Endothelial cell of umbilical vein (primary cell): ENCODE measurements at regions not wholly inside any gene's neighbourhood (a gene's known extent, or its start where the extent isn't known, plus 50 kb on each side); places are given as distances from the start of the nearest gene placed in this dataset.
"Not testable (repeated sequence)": the region's sequence is repeated elsewhere in the genome, so short reads cannot be mapped to it uniquely, and the experiment has no call there.

ENCODE experiments used
- BruUV-seq: library from RNA; stranded (reverse); fragments of 400-500 nt; replicated peaks from 2 replicates; lab custom pipeline; 2021; lab: Mats Ljungman, UMichigan
- CTCF ChIA-PET: fragments of 300-600, 350-600 bp; sonication (Branson Sonifier 250); formaldehyde crosslinking; loops from one replicate; lab custom pipeline; 2021; ENCODE audit warnings: antibody characterized with exemption, inconsistent platforms; lab: Charles Lee
- POLR2A ChIA-PET: fragments of 300-600, 350-600 bp; sonication (Branson Sonifier 250); formaldehyde crosslinking; loops from one replicate; lab custom pipeline; 2021; ENCODE audit warnings: antibody characterized with exemption, inconsistent platforms; lab: Charles Lee
- DNase-seq: peaks from one replicate; pipeline ENCODE4 v3.0.0-alpha.2; 2011; ENCODE audit warnings: low read depth, low spot score
- FAIRE-seq: peaks from 2 replicates; lab custom pipeline; 2011; peaks lifted over from hg19 to GRCh38; lab: Jason Lieb, UNC
- H2AFZ ChIP-seq: 2 replicates; pipeline ENCODE4 v1.6.0; 2012; ENCODE audit warnings: low read depth, low read length, control low read depth, inconsistent platforms
- H3K27ac ChIP-seq: 2 replicates; pipeline ENCODE4 v1.5.1; 2011; ENCODE audit warnings: low read depth, mild to moderate bottlenecking, control low read depth, low read length, moderate library complexity; ENCODE audit not compliant: insufficient read depth
- H3K27me3 ChIP-seq, 2 experiments: 2 replicates each; pipeline versions ENCODE4 v1.6.0 to v1.6.1; 2011; ENCODE audit warnings: low read length in 2 of 2, mixed read lengths in 1 of 2; ENCODE audit not compliant: control insufficient read depth in 2 of 2, insufficient read depth in 2 of 2
- H3K36me3 ChIP-seq, 2 experiments: 2 replicates in 1 of 2; 3 replicates in 1 of 2; pipeline ENCODE4 v1.5.1; 2011; ENCODE audit warnings: low read length in 2 of 2, mild to moderate bottlenecking in 1 of 2, moderate library complexity in 1 of 2; ENCODE audit not compliant: control insufficient read depth in 2 of 2, insufficient read depth in 2 of 2; ENCODE audit errors: extremely low read depth in 1 of 2
- H3K4me1 ChIP-seq: 3 replicates; pipeline ENCODE4 v1.5.1; 2011; ENCODE audit warnings: mild to moderate bottlenecking, low read length; ENCODE audit not compliant: control insufficient read depth, insufficient read depth; ENCODE audit errors: extremely low read depth
- H3K4me2 ChIP-seq: 2 replicates; pipeline ENCODE4 v1.6.1; 2011; ENCODE audit warnings: low read length, control low read depth, mixed read lengths; ENCODE audit not compliant: insufficient read depth
- H3K4me3 ChIP-seq, 3 experiments: fragments of 200-600 bp in 1 of 3; sonication (generic), shearing (Covaris generic) in 1 of 3; replicated peaks in 1 of 3; 2 replicates each; pipeline ENCODE4 v1.5.1; 2011 to 2016; ENCODE audit warnings: control low read depth in 3 of 3, low read length in 3 of 3, mild to moderate bottlenecking in 2 of 3, inconsistent platforms in 1 of 3, low read depth in 1 of 3, moderate library complexity in 1 of 3; ENCODE audit not compliant: insufficient read depth in 1 of 3
- H3K79me2 ChIP-seq: 2 replicates; pipeline ENCODE4 v1.6.0; 2012; ENCODE audit warnings: low read length, inconsistent platforms; ENCODE audit not compliant: control insufficient read depth, insufficient read depth
- H3K9ac ChIP-seq: replicated peaks from 2 replicates; pipeline ENCODE3; 2011; ENCODE audit warnings: low read length, control low read depth; ENCODE audit not compliant: insufficient read depth; ENCODE audit errors: extremely low read depth
- H3K9me1 ChIP-seq: replicated peaks from 3 replicates; pipeline ENCODE4 v1.6.0; 2011; ENCODE audit warnings: mild to moderate bottlenecking, low read length; ENCODE audit not compliant: control insufficient read depth, insufficient read depth; ENCODE audit errors: extremely low read depth
- H3K9me3 ChIP-seq: replicated peaks from 2 replicates; pipeline ENCODE4 v1.5.1; 2012; ENCODE audit warnings: low read length, inconsistent platforms; ENCODE audit not compliant: control insufficient read depth, insufficient read depth
- H4K20me1 ChIP-seq: replicated peaks from 2 replicates; pipeline ENCODE3; 2011; ENCODE audit warnings: mild to moderate bottlenecking, low read length; ENCODE audit not compliant: control insufficient read depth, insufficient read depth; ENCODE audit errors: extremely low read depth
- EZH2 ChIP-seq: IDR thresholded peaks from 2 replicates; pipeline ENCODE4 v1.6.1; 2012; ENCODE audit warnings: borderline replicate concordance, low read depth, mild to moderate bottlenecking, moderate library complexity, low read length, inconsistent platforms; ENCODE audit not compliant: severe bottlenecking
- FOS ChIP-seq: IDR thresholded peaks from 2 replicates; pipeline ENCODE4 v1.6.1; 2011; ENCODE audit warnings: mild to moderate bottlenecking, low read length, moderate library complexity, borderline replicate concordance; ENCODE audit not compliant: insufficient read depth
- GATA2 ChIP-seq: IDR thresholded peaks from 2 replicates; pipeline ENCODE4 v1.7.0; 2011; ENCODE audit warnings: low read depth, mild to moderate bottlenecking, moderate library complexity, mixed read lengths, low read length; ENCODE audit not compliant: insufficient read length, insufficient read depth
- JUN ChIP-seq: IDR thresholded peaks from 2 replicates; pipeline ENCODE4 v1.6.1; 2011; ENCODE audit warnings: borderline replicate concordance, low read depth; ENCODE audit not compliant: insufficient read length, insufficient read depth
- MYC ChIP-seq: IDR thresholded peaks from one replicate; pipeline ENCODE4 v1.6.1; 2011; ENCODE audit warnings: mild to moderate bottlenecking, low read depth, low read length
- POLR2A ChIP-seq: IDR thresholded peaks from 2 replicates; pipeline ENCODE4 v1.6.1; 2012; ENCODE audit warnings: low read depth, mild to moderate bottlenecking, control low read depth, low read length
- POLR2AphosphoS5 ChIP-seq: IDR thresholded peaks from 2 replicates; pipeline ENCODE4 v1.6.1; 2012; ENCODE audit warnings: low read depth, mild to moderate bottlenecking, control low read depth, low read length, moderate library complexity; ENCODE audit not compliant: insufficient read depth
- dilution Hi-C: fragments of 300-500 bp; cut with MboI; formaldehyde crosslinking; loops from one replicate; pipeline ENCODE4 v1.15.0; 2019; ENCODE audit warnings: low sequenced_read_pairs; ENCODE audit not compliant: extremely low pct_ligation_motif_present
- intact Hi-C: fragments of 100-400 bp; cut with micrococcal nuclease; formaldehyde crosslinking; loops from one replicate; pipeline ENCODE4 v1.10.0; 2022
- TF ChIP-seq, protein P1 (sequence below), 2 donors: IDR thresholded peaks; 1 replicate in 1 of 2; 2 replicates in 1 of 2; pipeline ENCODE4 v1.5.1; 2011; ENCODE audit warnings: low read length in 2 of 2, mild to moderate bottlenecking in 2 of 2, moderate library complexity in 2 of 2, control low read depth in 1 of 2, inconsistent platforms in 1 of 2, low read depth in 1 of 2; ENCODE audit not compliant: insufficient read depth in 1 of 2; ENCODE audit errors: extremely low read depth in 1 of 2
- TF ChIP-seq, protein P2 (sequence below): IDR thresholded peaks from 2 replicates; pipeline ENCODE4 v1.6.1; 2011; ENCODE audit not compliant: insufficient read depth, insufficient read length

DNA sequence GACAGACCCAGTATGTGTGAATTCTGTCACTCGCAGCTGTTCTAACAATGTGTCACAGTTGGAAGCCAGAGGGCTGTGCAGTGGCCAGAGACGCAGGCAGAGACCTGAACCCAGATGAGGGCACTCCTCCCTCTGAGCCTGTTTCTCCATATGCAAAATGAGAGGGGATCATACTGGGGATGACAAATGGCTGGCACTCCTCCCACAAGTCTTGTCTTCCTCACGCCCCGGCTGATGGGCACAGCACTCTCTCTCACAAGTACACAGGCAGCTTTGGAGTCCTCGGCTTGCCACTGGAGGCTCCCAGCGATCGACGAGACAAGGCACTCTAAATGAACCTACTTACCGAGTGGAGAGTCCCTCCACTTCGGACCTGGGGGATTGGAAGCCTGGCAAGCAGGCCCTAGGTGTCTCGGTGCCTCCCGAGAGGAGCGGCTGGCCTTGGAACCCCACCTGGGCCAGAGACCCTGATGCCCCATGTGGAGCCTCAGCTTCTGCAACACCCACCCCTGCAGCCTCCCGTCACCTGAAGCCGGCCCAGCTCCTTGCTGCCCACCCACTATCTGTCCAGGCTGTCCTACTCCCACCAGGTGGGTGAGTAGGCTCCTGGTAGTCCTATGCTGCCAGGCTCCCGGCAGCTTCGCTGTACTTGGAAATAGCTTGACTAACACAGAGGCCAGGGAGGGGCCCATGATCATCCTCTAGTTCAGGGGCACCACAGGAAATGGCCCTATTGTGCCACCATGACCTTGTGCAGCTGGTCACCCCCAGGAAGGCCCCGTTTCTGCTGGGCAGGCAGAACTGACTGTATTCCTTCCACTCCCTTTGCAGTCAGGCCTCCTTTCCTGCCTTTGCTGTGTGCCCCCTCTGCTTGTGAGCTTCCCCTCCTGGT lies 65.0 kb upstream of the IQSEC1 start:
- CTCF ChIA-PET = no interaction called here
- Histone ChIP-seq H3K27me3 (no peaks in the 10 kb centered on the region), H3K9me1 (no peaks in the 10 kb centered on the region), H3K79me2 (no peaks in the 10 kb centered on the region), H3K9ac (no peak overlapping the region), H3K4me3 (no peak overlapping the region), H4K20me1 (no peaks in the 10 kb centered on the region), H3K4me2 (no peak overlapping the region), H2AFZ (no peak overlapping the region), H3K4me1 (no peaks in the 10 kb centered on the region), H3K36me3 (no peaks in the 10 kb centered on the region), H3K9me3 (no peaks in the 10 kb centered on the region), H3K27ac (no peak overlapping the region)
- BruUV-seq = no TSS peak
- POLR2A ChIA-PET = no interaction called here
- TF ChIP-seq GATA2 (no peak), MYC (no peak), JUN (no peak), EZH2 (no peak), POLR2A (no peak), POLR2AphosphoS5 (no peak), FOS (no peak)
- TF ChIP-seq, protein P1, sequence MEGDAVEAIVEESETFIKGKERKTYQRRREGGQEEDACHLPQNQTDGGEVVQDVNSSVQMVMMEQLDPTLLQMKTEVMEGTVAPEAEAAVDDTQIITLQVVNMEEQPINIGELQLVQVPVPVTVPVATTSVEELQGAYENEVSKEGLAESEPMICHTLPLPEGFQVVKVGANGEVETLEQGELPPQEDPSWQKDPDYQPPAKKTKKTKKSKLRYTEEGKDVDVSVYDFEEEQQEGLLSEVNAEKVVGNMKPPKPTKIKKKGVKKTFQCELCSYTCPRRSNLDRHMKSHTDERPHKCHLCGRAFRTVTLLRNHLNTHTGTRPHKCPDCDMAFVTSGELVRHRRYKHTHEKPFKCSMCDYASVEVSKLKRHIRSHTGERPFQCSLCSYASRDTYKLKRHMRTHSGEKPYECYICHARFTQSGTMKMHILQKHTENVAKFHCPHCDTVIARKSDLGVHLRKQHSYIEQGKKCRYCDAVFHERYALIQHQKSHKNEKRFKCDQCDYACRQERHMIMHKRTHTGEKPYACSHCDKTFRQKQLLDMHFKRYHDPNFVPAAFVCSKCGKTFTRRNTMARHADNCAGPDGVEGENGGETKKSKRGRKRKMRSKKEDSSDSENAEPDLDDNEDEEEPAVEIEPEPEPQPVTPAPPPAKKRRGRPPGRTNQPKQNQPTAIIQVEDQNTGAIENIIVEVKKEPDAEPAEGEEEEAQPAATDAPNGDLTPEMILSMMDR (IDR thresholded peaks at IDR 0.05; ENCODE audit: extremely low read depth in 1 of 2, insufficient read depth in 1 of 2, low read depth in 1 of 2, low read length in 2 of 2) = no peak
- TF ChIP-seq, protein P2, sequence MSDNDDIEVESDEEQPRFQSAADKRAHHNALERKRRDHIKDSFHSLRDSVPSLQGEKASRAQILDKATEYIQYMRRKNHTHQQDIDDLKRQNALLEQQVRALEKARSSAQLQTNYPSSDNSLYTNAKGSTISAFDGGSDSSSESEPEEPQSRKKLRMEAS = no peak
- DNase-seq (no peak), FAIRE-seq (no peak)
- dilution Hi-C loops = no loop called here
- intact Hi-C loops = no loop called here

DNA sequence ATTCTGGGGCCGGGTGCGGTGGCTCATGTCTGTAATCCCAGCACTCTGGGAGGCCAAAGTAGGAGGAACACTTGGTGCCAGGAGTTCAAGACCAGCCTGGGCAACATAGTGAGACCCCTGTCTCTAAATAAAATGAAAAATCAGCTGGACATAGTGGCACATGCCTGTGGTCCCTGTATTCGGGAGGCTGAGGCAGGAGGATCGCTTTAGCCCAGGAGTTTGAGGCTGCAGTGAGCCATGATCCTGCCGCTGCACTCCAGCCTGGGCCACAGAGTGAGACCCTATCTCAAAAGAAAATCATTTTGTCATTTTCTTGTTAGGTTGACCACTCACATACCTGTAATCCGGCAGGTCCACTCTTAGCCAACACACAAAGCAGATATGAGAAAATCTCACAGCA lies 63.6 kb upstream of the IQSEC1 start:
- CTCF ChIA-PET = interaction anchor here (1.0 kb wide), 1 partner anchor 45 kb away, joined by 4 read pairs; no protein-coding TSS in a partner anchor
- H3K27me3 ChIP-seq, H3K4me2 ChIP-seq, intact Hi-C loops, H3K9ac ChIP-seq, dilution Hi-C loops, FAIRE-seq, POLR2A ChIA-PET, H3K79me2 ChIP-seq, BruUV-seq, H3K9me3 ChIP-seq, H3K36me3 ChIP-seq, DNase-seq, H3K4me1 ChIP-seq, H4K20me1 ChIP-seq, H3K27ac ChIP-seq, H3K9me1 ChIP-seq, H2AFZ ChIP-seq, H3K4me3 ChIP-seq: not testable (repeated sequence)
